Transverse colon (tissue), 4 donors: ENCODE measurements at regions not wholly inside any gene's neighbourhood (a gene's known extent, or its start where the extent isn't known, plus 50 kb on each side); places are given as distances from the start of the nearest gene placed in this dataset.

Experiments
- EP300 ChIP-seq: sonication (generic); formaldehyde crosslinking; IDR thresholded peaks from one replicate; pipeline ENCODE4 v1.6.1; 2017; ENCODE audit warnings: antibody characterized with exemption, low read depth
- POLR2A ChIP-seq: fragments of 450-650 bp; IDR thresholded peaks from one replicate; pipeline ENCODE4 v1.6.1; 2016; ENCODE audit warnings: antibody characterized with exemption, mild to moderate bottlenecking, moderate library complexity
- POLR2AphosphoS5 ChIP-seq, 3 donors: sonication (generic); formaldehyde crosslinking; IDR thresholded peaks; one replicate each; pipeline ENCODE4 v1.6.1; 2016; ENCODE audit warnings: antibody characterized with exemption in 3 of 3
- TF ChIP-seq, protein P1 (sequence below), 5 experiments: fragments of 200-600 bp in 3 of 5; fragments of 450-650 bp in 2 of 5; sonication (generic) in 3 of 5; IDR thresholded peaks; 1 replicate in 2 of 5; 2 replicates in 3 of 5; pipeline ENCODE4 v1.5.1; 2016 to 2017; ENCODE audit warnings: antibody characterized with exemption in 5 of 5, inconsistent platforms in 3 of 5, mild to moderate bottlenecking in 2 of 5, moderate library complexity in 1 of 5

DNA sequence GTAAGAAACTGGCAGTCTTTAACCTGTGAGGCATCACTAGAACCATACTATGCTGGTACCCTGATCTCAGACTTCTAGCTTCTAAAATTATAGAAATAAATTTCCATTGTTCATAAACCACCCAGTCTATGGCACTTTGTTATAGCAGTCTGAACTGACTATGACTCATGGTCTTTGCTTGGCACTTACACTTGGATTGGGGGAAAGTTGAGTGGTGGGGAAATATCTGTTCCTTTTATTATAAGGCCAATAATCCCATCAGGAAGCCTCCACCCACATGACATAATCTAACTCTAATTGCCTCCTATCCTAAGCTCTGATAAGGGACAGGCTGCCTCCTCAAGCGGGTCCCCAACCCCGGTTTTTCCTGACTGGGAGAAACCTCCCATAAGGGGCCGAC, 61.4 kb upstream of the PACRGL start:
- TF ChIP-seq, protein P1, sequence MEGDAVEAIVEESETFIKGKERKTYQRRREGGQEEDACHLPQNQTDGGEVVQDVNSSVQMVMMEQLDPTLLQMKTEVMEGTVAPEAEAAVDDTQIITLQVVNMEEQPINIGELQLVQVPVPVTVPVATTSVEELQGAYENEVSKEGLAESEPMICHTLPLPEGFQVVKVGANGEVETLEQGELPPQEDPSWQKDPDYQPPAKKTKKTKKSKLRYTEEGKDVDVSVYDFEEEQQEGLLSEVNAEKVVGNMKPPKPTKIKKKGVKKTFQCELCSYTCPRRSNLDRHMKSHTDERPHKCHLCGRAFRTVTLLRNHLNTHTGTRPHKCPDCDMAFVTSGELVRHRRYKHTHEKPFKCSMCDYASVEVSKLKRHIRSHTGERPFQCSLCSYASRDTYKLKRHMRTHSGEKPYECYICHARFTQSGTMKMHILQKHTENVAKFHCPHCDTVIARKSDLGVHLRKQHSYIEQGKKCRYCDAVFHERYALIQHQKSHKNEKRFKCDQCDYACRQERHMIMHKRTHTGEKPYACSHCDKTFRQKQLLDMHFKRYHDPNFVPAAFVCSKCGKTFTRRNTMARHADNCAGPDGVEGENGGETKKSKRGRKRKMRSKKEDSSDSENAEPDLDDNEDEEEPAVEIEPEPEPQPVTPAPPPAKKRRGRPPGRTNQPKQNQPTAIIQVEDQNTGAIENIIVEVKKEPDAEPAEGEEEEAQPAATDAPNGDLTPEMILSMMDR (IDR thresholded peaks at IDR 0.05), result no peak
- no peak for TF ChIP-seq POLR2A
- TF ChIP-seq EP300, result no peak
- TF ChIP-seq POLR2AphosphoS5 (IDR thresholded peaks at IDR 0.05), result no peak
